NT2/D1 (cell line): ENCODE measurements at regions not wholly inside any gene's neighbourhood (a gene's known extent, or its start where the extent isn't known, plus 50 kb on each side); places are given as distances from the start of the nearest gene placed in this dataset.

ENCODE experiments used
- SUZ12 ChIP-seq: IDR thresholded peaks from 2 replicates; pipeline ENCODE4 v1.6.1; 2011; ENCODE audit not compliant: insufficient read length, insufficient read depth; ENCODE audit errors: extremely low read depth
- YY1 ChIP-seq: IDR thresholded peaks from 2 replicates; pipeline ENCODE4 v1.6.1; 2011; ENCODE audit not compliant: insufficient read length, insufficient read depth

GRCh38 chr13:74707291-74707690 is 573.1 kb upstream of the KLF12 start:
- no peak for TF ChIP-seq YY1
- TF ChIP-seq SUZ12, result no peak
